A549 (cell line): ENCODE measurements at regions not wholly inside any gene's neighbourhood (a gene's known extent, or its start where the extent isn't known, plus 50 kb on each side); places are given as distances from the start of the nearest gene placed in this dataset.
A peak's percentile ranks its signal among the peaks of the same experiment; 100 is the strongest.

ENCODE experiments used
- ATAC-seq, 2 experiments: fragments of 200-7000 bp in 1 of 2; fragments of >200 bp in 1 of 2; cut with Nextera tagmentation in 1 of 2; cut with Tn5 transposase in 1 of 2; 3 replicates each; pipeline versions ENCODE4 v1.8.0 to v1.9.1; 2018 to 2020; ENCODE audit warnings: mild to moderate bottlenecking in 1 of 2, moderate library complexity in 1 of 2
- CTCF ChIA-PET: fragments of 300-600 bp; sonication (Branson Sonifier 250); formaldehyde crosslinking; extraction: SDS; loops from one replicate; lab custom pipeline; 2021; ENCODE audit warnings: antibody characterized with exemption, inconsistent platforms; lab: Yijun Ruan, JAX
- POLR2A ChIA-PET: fragments of 350-600 bp; formaldehyde crosslinking; extraction: SDS; loops from one replicate; lab custom pipeline; 2021; ENCODE audit warnings: antibody characterized with exemption, inconsistent platforms; lab: Yijun Ruan, JAX
- DNase-seq, 2 experiments: peaks; one replicate each; pipeline versions ENCODE4 v3.0.0 to v3.0.0-alpha.2; 2011 to 2016; ENCODE audit warnings: low read depth in 1 of 2, low spot score in 1 of 2
- FAIRE-seq: peaks from 2 replicates; lab custom pipeline; 2011; peaks lifted over from hg19 to GRCh38; lab: Jason Lieb, UNC
- H3K27ac ChIP-seq, 2 experiments: fragments of >200 bp; sonication (Bioruptor Twin); formaldehyde crosslinking; 3 replicates each; pipeline ENCODE4 v1.5.1; 2016 to 2017
- H3K4me1 ChIP-seq: fragments of >200 bp; sonication (Bioruptor Twin); formaldehyde crosslinking; 3 replicates; pipeline ENCODE4 v1.6.1; 2016
- H3K4me2 ChIP-seq: fragments of >200 bp; sonication (Bioruptor Twin); formaldehyde crosslinking; 3 replicates; pipeline ENCODE4 v1.6.1; 2016
- H3K4me3 ChIP-seq: fragments of >200 bp; sonication (Bioruptor Twin); formaldehyde crosslinking; 3 replicates; pipeline ENCODE4 v1.5.1; 2016
- H3K9me3 ChIP-seq: fragments of >200 bp; sonication (Bioruptor Twin); formaldehyde crosslinking; 3 replicates; pipeline ENCODE4 v1.6.1; 2016
- BHLHE40 ChIP-seq: IDR thresholded peaks from 2 replicates; pipeline ENCODE4 v1.6.1; 2012; ENCODE audit warnings: low read depth, low read length, inconsistent platforms
- CBX8 ChIP-seq: fragments of 200-600 bp; sonication (generic); IDR thresholded peaks from 2 replicates; pipeline ENCODE4 v1.6.1; 2016
- CEBPB ChIP-seq, 2 experiments: fragments of >200 bp in 1 of 2; sonication (Bioruptor Twin) in 1 of 2; formaldehyde crosslinking in 1 of 2; IDR thresholded peaks; 2 replicates each; pipeline ENCODE4 v1.6.1; 2012 to 2016
- CHD4 ChIP-seq: fragments of 200-600 bp; sonication (generic); IDR thresholded peaks from 2 replicates; pipeline ENCODE4 v1.6.1; 2016; ENCODE audit warnings: antibody characterized with exemption, mild to moderate bottlenecking, borderline replicate concordance
- EP300 ChIP-seq, 2 experiments: fragments of >200 bp; sonication (Bioruptor Twin); formaldehyde crosslinking; IDR thresholded peaks; 2 replicates in 1 of 2; 3 replicates in 1 of 2; pipeline ENCODE4 v1.6.1; 2016 to 2017
- FOSB ChIP-seq: fragments of 250-450 bp; sonication (Bioruptor Pico); IDR thresholded peaks from 2 replicates; pipeline ENCODE4 v1.5.0; 2020; ENCODE audit warnings: mild to moderate bottlenecking, moderate library complexity
- GATA3 ChIP-seq: IDR thresholded peaks from 2 replicates; pipeline ENCODE4 v1.6.1; 2012; ENCODE audit warnings: borderline replicate concordance
- HDAC2 ChIP-seq: fragments of 200-600 bp; sonication (generic); IDR thresholded peaks from 2 replicates; pipeline ENCODE4 v1.6.1; 2016
- HEYL ChIP-seq: fragments of 250-450 bp; sonication (Bioruptor Pico); IDR thresholded peaks from 2 replicates; pipeline ENCODE4 v1.8.0; 2021; ENCODE audit warnings: mild to moderate bottlenecking, moderate library complexity
- HOXB13 ChIP-seq: fragments of 250-450 bp; sonication (Bioruptor Pico); IDR thresholded peaks from 2 replicates; pipeline ENCODE4 v1.5.0; 2020; ENCODE audit warnings: low read depth, mild to moderate bottlenecking, moderate library complexity
- KDM5A ChIP-seq: fragments of 200-600 bp; sonication (generic); IDR thresholded peaks from 2 replicates; pipeline ENCODE4 v1.6.1; 2016; ENCODE audit warnings: antibody characterized with exemption, mild to moderate bottlenecking
- MAFK ChIP-seq: fragments of 450-650 bp; IDR thresholded peaks from 2 replicates; pipeline ENCODE4 v1.6.1; 2014; ENCODE audit not compliant: partially characterized antibody
- PHF8 ChIP-seq: fragments of 200-600 bp; sonication (generic); IDR thresholded peaks from 2 replicates; pipeline ENCODE4 v1.6.1; 2016; ENCODE audit warnings: low read depth, mild to moderate bottlenecking, antibody characterized with exemption, moderate library complexity, borderline replicate concordance
- POLR2A ChIP-seq: IDR thresholded peaks from 2 replicates; pipeline ENCODE4 v1.6.1; 2012; ENCODE audit warnings: mild to moderate bottlenecking, low read length
- RAD21 ChIP-seq, 2 experiments: fragments of >200 bp in 1 of 2; sonication (Bioruptor Twin) in 1 of 2; formaldehyde crosslinking in 1 of 2; IDR thresholded peaks in 1 of 2; conservative IDR thresholded peaks in 1 of 2; 2 replicates in 1 of 2; 3 replicates in 1 of 2; pipeline ENCODE4 v1.6.1; 2012 to 2018; ENCODE audit warnings: inconsistent platforms in 1 of 2
- RCOR1 ChIP-seq: fragments of 150-350 bp; IDR thresholded peaks from 2 replicates; pipeline ENCODE4 v1.6.1; 2014; ENCODE audit warnings: antibody characterized with exemption, low read length, low read depth
- RNF2 ChIP-seq: fragments of 200-600 bp; sonication (generic); IDR thresholded peaks from 2 replicates; pipeline ENCODE4 v1.6.1; 2016; ENCODE audit warnings: low read depth, mild to moderate bottlenecking, antibody characterized with exemption, moderate library complexity, borderline replicate concordance
- ZFP36 ChIP-seq: fragments of 450-650 bp; IDR thresholded peaks from 2 replicates; pipeline ENCODE4 v1.6.1; 2014; ENCODE audit warnings: borderline replicate concordance; ENCODE audit not compliant: partially characterized antibody
- ZSCAN20 ChIP-seq: fragments of 250-450 bp; sonication (Bioruptor Pico); IDR thresholded peaks from 2 replicates; pipeline ENCODE4 v1.8.0; 2022; ENCODE audit warnings: mild to moderate bottlenecking, moderate library complexity
- WGBS: methylation state at CpG from one replicate; pipeline ENCODE4 v1.1.6; 2017; ENCODE audit errors: missing lambda C conversion rate; 5-methylcytosine and 5-hydroxymethylcytosine counted together
- TF ChIP-seq, protein P1 (sequence below): IDR thresholded peaks from 2 replicates; pipeline ENCODE4 v1.6.1; 2012; ENCODE audit warnings: low read depth, borderline replicate concordance
- TF ChIP-seq, protein P2 (sequence below): fragments of >200 bp; sonication (Bioruptor Twin); formaldehyde crosslinking; IDR thresholded peaks from 2 replicates; pipeline ENCODE4 v1.6.1; 2016
- TF ChIP-seq, protein P3 (sequence below): fragments of >200 bp; sonication (Bioruptor Twin); formaldehyde crosslinking; IDR thresholded peaks from 3 replicates; pipeline ENCODE4 v1.6.1; 2016
- TF ChIP-seq, protein P4 (sequence below): fragments of 250-450 bp; sonication (Bioruptor Pico); IDR thresholded peaks from 2 replicates; pipeline ENCODE4 v1.5.0; 2020; ENCODE audit warnings: low read depth, mild to moderate bottlenecking, moderate library complexity
- TF ChIP-seq, protein P5 (sequence below): fragments of >200 bp; sonication (Bioruptor Twin); formaldehyde crosslinking; IDR thresholded peaks from 3 replicates; pipeline ENCODE4 v1.5.1; 2016
- TF ChIP-seq, protein P6 (sequence below): IDR thresholded peaks from 2 replicates; pipeline ENCODE4 v1.6.1; 2012

DNA sequence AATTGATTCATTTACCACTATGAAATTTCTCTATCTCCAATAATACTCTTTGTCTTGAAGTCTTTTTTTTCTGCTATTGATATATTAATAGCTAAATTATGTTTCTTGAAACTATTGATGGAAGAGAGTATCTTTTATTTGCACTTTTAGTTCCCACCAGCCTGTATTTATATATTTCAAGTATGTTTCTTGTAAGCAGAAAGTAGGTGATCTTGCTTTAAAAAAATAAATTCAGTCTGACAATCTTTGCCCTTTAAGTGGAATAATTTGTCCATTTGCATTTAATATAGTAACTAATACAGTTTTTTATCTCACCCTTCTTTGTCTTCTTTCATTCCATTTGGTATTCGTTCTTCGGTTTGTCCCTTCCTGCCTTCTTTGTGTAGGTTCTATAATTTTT lies 790.5 kb downstream of the MCTP2 start:
- no peak for FAIRE-seq
- Histone ChIP-seq H3K4me1 (no peaks in the 10 kb centered on the region), H3K9me3 (peaks cover 5% of the 10 kb centered on the region; the same call in 1 of the 3 replicates), H3K4me2 (no peak overlapping the region), H3K4me3 (no peak overlapping the region), H3K27ac (no peak overlapping the region)
- ChIA-PET POLR2A (no interaction called here), CTCF (interaction anchor here (0.6 kb wide), 1 partner anchor 223 kb away, joined by 3 read pairs; no protein-coding TSS in a partner anchor)
- no peak for TF ChIP-seq RAD21 (conservative IDR thresholded peaks at IDR 0.05 in 1 of 2, IDR thresholded peaks at IDR 0.05 in 1 of 2)
- no peak for TF ChIP-seq BHLHE40
- TF ChIP-seq, protein P1, sequence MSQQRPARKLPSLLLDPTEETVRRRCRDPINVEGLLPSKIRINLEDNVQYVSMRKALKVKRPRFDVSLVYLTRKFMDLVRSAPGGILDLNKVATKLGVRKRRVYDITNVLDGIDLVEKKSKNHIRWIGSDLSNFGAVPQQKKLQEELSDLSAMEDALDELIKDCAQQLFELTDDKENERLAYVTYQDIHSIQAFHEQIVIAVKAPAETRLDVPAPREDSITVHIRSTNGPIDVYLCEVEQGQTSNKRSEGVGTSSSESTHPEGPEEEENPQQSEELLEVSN, result no peak
- TF ChIP-seq PHF8, result no peak
- no peak for TF ChIP-seq POLR2A
- TF ChIP-seq ZFP36, result no peak
- TF ChIP-seq, protein P2, sequence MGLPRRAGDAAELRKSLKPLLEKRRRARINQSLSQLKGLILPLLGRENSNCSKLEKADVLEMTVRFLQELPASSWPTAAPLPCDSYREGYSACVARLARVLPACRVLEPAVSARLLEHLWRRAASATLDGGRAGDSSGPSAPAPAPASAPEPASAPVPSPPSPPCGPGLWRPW, result no peak
- TF ChIP-seq HDAC2, result no peak
- no peak for TF ChIP-seq HOXB13 (CRISPR knock-in tag)
- TF ChIP-seq, protein P3, sequence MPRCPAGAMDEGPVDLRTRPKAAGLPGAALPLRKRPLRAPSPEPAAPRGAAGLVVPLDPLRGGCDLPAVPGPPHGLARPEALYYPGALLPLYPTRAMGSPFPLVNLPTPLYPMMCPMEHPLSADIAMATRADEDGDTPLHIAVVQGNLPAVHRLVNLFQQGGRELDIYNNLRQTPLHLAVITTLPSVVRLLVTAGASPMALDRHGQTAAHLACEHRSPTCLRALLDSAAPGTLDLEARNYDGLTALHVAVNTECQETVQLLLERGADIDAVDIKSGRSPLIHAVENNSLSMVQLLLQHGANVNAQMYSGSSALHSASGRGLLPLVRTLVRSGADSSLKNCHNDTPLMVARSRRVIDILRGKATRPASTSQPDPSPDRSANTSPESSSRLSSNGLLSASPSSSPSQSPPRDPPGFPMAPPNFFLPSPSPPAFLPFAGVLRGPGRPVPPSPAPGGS, result no peak
- TF ChIP-seq, protein P4, sequence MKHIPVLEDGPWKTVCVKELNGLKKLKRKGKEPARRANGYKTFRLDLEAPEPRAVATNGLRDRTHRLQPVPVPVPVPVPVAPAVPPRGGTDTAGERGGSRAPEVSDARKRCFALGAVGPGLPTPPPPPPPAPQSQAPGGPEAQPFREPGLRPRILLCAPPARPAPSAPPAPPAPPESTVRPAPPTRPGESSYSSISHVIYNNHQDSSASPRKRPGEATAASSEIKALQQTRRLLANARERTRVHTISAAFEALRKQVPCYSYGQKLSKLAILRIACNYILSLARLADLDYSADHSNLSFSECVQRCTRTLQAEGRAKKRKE (CRISPR knock-in tag), result no peak
- TF ChIP-seq, protein P5, sequence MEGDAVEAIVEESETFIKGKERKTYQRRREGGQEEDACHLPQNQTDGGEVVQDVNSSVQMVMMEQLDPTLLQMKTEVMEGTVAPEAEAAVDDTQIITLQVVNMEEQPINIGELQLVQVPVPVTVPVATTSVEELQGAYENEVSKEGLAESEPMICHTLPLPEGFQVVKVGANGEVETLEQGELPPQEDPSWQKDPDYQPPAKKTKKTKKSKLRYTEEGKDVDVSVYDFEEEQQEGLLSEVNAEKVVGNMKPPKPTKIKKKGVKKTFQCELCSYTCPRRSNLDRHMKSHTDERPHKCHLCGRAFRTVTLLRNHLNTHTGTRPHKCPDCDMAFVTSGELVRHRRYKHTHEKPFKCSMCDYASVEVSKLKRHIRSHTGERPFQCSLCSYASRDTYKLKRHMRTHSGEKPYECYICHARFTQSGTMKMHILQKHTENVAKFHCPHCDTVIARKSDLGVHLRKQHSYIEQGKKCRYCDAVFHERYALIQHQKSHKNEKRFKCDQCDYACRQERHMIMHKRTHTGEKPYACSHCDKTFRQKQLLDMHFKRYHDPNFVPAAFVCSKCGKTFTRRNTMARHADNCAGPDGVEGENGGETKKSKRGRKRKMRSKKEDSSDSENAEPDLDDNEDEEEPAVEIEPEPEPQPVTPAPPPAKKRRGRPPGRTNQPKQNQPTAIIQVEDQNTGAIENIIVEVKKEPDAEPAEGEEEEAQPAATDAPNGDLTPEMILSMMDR, result no peak
- TF ChIP-seq, protein P6, sequence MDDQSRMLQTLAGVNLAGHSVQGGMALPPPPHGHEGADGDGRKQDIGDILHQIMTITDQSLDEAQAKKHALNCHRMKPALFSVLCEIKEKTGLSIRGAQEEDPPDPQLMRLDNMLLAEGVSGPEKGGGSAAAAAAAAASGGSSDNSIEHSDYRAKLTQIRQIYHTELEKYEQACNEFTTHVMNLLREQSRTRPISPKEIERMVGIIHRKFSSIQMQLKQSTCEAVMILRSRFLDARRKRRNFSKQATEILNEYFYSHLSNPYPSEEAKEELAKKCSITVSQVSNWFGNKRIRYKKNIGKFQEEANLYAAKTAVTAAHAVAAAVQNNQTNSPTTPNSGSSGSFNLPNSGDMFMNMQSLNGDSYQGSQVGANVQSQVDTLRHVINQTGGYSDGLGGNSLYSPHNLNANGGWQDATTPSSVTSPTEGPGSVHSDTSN, result no peak
- TF ChIP-seq CHD4, result no peak
- TF ChIP-seq CEBPB (IDR thresholded peaks at IDR 0.05), result no peak
- no peak for TF ChIP-seq RCOR1
- TF ChIP-seq GATA3, result no peak
- no peak for TF ChIP-seq FOSB (CRISPR knock-in tag)
- no peak for TF ChIP-seq RNF2
- TF ChIP-seq HEYL (CRISPR knock-in tag), result no peak
- no peak for DNase-seq
- no peak for ATAC-seq
- 45% methylated on average over 2 of the region's 2 CpGs for WGBS

DNA sequence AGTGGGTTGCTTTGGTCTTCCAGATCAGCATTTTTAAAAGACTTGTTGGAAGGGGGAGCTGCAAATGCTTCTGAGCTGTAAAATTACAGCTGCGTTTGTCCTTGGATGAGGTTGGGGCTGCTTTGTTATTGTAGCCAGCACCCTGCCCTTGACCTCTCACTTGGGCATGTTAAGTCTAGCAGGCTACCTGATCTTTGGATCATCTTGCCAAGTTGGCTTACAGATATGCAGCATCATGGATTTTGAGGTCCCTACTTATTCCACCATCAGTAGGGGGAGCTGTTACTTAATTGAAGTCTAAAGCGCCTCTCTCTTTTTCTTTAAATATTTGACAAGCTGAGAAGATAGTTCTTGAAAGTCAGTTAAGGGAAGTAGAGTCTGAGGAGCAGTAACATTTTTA lies 793.0 kb downstream of the MCTP2 start:
- DNase-seq, result peak in 1 of 2 experiments; percentile 36
- no peak overlapping the region for H3K4me2 ChIP-seq
- no peak overlapping the region for H3K27ac ChIP-seq
- H3K4me3 ChIP-seq, result no peak overlapping the region
- TF ChIP-seq ZSCAN20 (CRISPR knock-in tag) (no peak), EP300 (IDR thresholded peaks at IDR 0.05) (no peak), HOXB13 (CRISPR knock-in tag) (no peak), KDM5A (no peak), CBX8 (no peak), RAD21 (conservative IDR thresholded peaks at IDR 0.05 in 1 of 2, IDR thresholded peaks at IDR 0.05 in 1 of 2) (peak in 1 of 2 experiments; percentile 36; a peak in 3 of 5 replicates), MAFK (peak; percentile 13), CHD4 (no peak)
- TF ChIP-seq, protein P3, result no peak
- TF ChIP-seq, protein P5, result peak; percentile 22; the same call in 1 of the 3 replicates
- TF ChIP-seq, protein P1, result no peak
- 0% methylated on average over 2 of the region's 2 CpGs for WGBS
- ChIA-PET POLR2A (no interaction called here), CTCF (no interaction called here)
- FAIRE-seq, result no peak
- H3K4me1 ChIP-seq, result no peaks in the 10 kb centered on the region
- H3K9me3 ChIP-seq, result peaks cover 5% of the 10 kb centered on the region; the same call in 1 of the 3 replicates
- ATAC-seq, result 0 out of 6 replicates have a peak, but pooled peaks of 1 of the 2 experiments have one; percentile 28
